ENCODE measurements at regions not wholly inside any gene's neighbourhood (a gene's known extent, or its start where the extent isn't known, plus 50 kb on each side); places are given as distances from the start of the nearest gene placed in this dataset.

GRCh38 chr2:5959836-5960820, 267.9 kb downstream of the SOX11 start:
- no peak for DNase-seq

- no peak for DNase-seq
Observed at GRCh38 chr2:5967506-5967905, 275.3 kb downstream of the SOX11 start.

- DNase-seq: no peak
Observed at GRCh38 chr2:5969303-5969702, 277.1 kb downstream of the SOX11 start.

DNA sequence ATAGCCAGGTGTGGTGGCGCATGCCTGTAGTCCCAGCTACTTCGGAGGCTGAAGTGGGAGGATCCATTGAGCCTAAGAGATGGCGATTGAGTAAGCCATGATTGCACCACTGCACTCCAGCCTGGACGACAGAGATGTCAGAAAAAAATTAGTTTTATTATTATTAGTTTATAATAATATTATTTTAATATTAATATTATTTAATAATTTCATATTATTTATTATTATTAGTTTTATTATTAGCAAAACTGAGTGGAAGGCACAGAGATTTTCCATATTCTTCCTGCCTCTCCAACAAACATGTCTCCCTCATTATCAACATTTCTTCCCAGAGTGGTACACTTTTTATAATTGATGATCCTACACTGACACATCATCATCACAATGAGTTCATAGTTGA, 278.2 kb downstream of the SOX11 start:
- no peak for DNase-seq

GRCh38 chr2:5974477-5974876, 282.3 kb downstream of the SOX11 start:
- DNase-seq: no peak

DNA sequence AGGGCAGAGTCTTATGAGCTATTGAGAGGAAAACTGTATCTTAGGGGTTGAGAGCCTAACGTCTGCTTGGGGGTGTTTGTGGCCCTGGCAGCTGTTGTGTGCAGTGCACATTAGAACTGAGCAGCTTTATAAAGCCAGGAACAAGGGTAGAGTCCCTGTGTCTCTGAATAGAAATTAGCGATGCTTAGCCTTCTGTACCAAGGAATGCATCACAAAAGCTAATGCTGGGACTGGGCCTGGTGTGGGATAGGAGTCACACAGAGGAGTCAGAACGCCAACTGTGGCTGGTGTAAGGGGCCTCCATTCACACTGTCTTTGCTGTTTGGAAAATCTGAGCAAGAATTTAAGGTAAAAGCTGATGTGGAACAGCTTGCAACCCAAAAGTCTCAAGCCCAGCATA, 283.2 kb downstream of the SOX11 start:
- no peak for DNase-seq

DNA sequence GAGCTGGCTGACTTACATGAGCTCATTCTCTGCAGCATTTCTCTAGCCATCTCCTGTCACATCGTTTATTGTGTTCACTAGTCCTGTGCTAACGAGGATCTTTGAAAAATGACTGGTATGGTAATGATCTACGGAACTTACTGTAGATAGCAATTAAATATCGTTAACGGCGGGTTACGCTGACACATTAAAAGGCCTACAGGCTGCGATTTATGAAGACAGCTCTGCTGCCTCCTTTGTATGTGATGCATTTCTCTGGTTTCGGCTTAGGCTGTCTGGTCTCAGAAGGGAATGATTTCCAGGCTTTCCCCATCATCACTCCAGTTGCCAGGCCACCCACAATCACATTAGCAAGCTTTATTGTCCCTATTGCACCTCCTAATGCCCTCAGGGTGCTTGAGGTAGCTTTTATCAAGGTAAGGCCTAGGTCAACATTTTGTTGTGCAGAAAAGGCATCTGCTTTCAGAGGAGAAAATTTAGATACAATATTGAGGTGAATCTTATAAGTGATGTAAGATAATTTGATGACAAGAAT, 284.4 kb downstream of the SOX11 start:
- DNase-seq: no peak

DNA sequence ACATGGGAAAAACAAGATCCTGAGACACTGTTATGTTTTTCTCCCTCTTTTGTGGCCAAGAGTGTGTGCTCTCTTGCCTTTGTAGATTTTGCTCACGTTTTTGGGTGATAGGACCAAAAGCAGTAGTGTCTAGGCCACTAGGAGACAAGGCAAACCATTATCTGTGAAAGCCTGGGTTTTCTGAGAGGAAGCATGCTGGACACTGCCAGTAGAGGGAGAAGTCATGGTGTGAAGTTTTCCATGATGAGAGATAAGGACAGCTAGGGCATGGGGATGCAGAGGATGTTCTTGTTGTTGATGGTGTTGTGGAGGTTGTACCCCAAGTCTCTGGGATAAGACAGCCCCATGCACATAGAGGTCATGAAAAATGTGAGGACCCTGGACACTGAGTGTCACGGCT, 285.3 kb downstream of the SOX11 start:
- DNase-seq: no peak

DNA sequence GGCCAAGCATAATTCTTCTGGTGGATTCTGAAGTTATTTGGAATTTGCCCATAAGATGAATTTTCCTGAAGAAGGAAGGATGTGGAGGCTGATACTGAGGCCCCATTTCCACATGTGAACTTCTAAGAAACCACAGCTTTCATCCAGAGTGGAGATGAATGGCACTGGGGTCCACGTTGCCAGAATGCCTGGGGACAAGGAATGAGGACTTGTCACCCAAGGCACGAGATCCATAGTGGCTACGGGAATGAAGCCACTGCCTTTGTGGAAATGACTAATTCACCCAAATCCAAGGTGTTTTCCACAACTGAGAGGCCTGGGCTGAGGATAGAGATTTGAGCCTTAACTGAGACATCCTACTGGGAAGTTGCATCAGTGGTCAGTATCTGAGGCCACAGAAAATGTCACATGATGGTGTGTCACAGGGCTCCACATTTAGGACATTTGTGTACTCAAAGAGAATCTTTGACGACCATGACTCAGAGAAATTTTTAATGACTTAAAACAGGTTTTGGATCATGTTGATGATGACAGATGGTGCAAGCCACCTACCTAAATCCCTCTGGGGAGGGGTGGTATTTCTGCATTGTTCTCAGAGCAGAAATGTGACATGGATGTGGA, 286.1 kb downstream of the SOX11 start:
- no peak for DNase-seq

- DNase-seq: no peak
Observed at GRCh38 chr2:5980450-5981190, 288.4 kb downstream of the SOX11 start.

- no peak for DNase-seq
Observed at GRCh38 chr2:5982193-5982902, 290.2 kb downstream of the SOX11 start.

GRCh38 chr2:5982903-5983265, 290.7 kb downstream of the SOX11 start:
- no peak for DNase-seq

DNA sequence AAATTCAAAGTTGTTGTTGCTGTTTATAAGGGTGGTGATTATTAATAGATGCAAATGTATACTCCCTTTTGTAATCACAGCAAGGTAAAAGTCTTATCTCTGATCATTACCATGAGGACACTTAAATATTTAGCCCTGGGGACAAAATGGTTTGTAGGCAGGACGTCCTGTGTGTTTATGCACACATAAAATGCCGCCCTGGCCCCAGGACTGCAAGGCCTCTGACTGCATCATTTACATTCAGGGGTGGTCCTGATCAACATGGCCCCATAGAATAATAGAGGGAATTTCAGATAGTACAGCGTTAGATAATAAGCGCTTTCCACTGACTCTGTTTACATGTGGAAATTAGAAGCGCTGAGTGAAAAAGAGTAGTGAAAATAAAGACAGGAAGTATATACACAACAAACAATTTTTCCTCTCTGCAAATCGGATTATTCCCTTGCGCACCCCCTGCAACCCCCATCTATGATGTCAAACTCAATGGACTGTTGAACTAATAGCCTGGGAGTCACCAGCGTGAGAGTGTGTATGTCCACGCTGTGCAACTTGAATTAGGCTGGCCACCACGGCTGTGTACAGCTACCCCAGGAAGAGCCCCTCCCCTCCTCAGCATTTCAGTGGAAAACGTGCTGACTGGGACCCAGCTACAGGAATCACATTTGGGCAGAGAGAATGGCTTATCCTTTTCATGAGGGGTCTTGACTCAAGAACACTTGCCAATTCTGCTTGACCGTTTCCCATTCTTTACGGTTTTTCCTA, 291.5 kb downstream of the SOX11 start:
- no peak for DNase-seq

- no peak for DNase-seq
Observed at GRCh38 chr2:5984273-5984655, 292.1 kb downstream of the SOX11 start.

DNA sequence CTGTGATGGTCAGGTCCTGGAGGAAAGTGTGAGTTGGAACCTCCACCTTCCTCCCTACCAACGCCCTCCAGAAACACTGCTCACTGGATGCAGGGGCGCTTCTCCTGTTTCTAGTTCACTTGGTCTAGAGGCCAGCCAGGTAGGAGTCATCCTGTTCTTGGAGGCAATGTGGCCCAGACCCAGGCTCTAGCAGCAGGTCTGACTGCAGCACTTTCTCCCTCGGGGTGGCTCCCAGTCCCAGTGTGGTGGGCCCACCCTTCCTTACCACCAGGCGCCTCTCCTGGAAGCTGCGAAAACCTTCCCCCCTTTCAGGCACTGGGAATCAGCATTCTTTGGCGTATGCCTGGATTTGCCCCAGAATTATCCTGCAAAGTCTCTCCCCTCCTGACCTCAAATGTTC, 292.8 kb downstream of the SOX11 start:
- DNase-seq: no peak

- no peak for DNase-seq
Observed at GRCh38 chr2:5985536-5986385, 293.6 kb downstream of the SOX11 start.

DNA sequence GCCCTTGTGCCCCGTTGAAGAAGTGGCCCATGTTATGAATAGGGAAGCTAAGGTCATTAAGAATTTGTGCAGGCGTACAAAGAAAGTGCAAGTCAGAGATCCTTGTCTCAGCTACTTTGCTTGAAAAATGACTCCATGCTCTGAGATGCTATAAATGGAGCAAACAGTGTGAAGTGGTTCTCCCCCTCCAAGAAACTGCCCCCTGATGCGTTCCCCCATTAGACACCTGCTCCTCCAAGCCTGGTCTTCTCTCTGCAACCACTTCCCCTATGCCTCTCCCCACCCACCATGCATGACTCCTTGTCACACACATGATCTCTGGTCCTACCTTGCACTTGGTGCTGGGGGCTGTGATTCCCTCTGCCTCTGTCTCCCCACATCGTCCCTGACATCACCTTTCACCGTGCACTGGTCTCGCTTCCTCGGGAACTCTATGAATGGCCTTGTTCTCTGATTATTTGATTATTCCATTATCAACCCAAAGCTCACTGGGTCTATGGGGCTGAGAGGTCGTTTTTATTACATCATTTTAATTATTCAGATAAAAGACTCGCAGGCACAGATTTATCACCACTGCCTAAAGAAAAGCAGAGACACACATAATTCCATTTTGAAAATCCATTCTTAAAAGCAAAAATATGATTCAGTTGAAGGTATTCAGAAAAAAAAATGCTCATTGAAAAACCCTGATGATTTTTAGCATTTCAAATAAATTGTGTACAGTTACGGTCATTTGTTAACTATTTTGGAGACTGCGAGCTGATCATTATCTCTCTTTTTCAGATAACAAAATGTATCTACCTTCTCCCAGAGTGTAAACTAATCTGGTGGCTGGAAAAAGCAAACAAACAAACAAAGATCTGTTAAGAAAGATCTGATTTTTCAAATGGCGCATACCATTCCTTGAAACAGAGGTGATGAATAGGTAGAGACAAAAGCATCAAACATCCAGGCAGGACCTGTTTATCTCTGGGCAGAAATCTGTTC, 294.9 kb downstream of the SOX11 start:
- DNase-seq: no peak

DNA sequence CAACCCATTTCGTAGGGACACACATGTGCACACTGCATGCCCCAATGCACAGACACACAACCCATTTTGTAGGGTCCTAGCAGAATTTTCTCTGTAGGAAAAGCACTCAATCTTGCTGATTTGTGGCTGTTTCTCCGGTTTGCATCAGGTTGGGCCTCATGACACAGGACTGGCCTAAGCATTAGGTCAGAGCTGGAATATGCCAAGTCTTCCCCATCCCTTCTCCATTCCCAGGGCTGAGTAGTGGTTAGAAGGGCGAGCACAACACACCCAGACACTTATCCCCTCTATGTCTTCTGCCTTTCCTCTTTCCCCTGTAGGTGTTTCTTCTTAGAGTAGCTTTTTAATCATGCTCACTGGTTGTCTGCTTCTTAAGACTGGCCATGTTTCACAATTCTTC, 295.9 kb downstream of the SOX11 start:
- no peak for DNase-seq

GRCh38 chr2:5990086-5990485, 297.9 kb downstream of the SOX11 start:
- no peak for DNase-seq
